ENCODE measurements at regions not wholly inside any gene's neighbourhood (a gene's known extent, or its start where the extent isn't known, plus 50 kb on each side); places are given as distances from the start of the nearest gene placed in this dataset.

DNA sequence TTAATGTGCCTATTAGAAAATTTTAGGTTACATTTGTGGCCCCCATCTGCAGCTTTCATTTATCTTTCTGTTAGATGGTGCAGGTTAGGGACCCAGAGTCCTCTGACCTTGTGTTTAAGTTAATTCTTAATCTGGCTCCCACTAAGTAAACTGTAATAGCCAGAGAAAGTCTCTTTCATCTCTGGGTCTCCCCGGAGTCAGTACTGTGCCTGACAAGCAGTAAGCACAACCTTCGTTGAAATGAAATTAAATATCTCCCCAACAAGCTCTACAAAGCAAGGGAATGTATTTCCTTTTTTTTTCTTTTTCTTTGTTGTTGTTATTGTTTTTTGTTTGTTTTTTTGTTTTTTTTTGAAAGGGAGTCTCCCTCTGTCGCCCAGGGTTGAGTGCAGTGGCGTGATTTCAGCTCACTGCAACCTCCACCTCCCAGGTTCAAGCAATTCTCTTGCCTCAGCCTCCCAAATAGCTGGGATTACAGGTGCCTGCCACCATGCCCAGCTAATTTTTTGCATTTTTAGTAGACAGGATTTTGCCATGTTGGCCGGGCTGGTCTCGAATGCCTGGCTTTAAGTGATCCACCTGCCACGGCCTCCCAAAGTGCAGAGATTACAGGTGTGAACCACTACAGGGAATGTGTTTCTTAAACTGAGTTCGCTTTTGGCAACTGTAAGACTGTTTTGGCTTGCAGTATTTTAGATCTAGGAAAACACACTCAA, 81.6 kb downstream of the HHIPL2 start:
- TF ChIP-seq POLR2AphosphoS5 (IDR thresholded peaks at IDR 0.05) = no peak
- TF ChIP-seq, protein P1, sequence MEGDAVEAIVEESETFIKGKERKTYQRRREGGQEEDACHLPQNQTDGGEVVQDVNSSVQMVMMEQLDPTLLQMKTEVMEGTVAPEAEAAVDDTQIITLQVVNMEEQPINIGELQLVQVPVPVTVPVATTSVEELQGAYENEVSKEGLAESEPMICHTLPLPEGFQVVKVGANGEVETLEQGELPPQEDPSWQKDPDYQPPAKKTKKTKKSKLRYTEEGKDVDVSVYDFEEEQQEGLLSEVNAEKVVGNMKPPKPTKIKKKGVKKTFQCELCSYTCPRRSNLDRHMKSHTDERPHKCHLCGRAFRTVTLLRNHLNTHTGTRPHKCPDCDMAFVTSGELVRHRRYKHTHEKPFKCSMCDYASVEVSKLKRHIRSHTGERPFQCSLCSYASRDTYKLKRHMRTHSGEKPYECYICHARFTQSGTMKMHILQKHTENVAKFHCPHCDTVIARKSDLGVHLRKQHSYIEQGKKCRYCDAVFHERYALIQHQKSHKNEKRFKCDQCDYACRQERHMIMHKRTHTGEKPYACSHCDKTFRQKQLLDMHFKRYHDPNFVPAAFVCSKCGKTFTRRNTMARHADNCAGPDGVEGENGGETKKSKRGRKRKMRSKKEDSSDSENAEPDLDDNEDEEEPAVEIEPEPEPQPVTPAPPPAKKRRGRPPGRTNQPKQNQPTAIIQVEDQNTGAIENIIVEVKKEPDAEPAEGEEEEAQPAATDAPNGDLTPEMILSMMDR (IDR thresholded peaks at IDR 0.05) = no peak

All from stomach (tissue), 4 donors.